ENCODE measurements at regions not wholly inside any gene's neighbourhood (a gene's known extent, or its start where the extent isn't known, plus 50 kb on each side); places are given as distances from the start of the nearest gene placed in this dataset.

DNA sequence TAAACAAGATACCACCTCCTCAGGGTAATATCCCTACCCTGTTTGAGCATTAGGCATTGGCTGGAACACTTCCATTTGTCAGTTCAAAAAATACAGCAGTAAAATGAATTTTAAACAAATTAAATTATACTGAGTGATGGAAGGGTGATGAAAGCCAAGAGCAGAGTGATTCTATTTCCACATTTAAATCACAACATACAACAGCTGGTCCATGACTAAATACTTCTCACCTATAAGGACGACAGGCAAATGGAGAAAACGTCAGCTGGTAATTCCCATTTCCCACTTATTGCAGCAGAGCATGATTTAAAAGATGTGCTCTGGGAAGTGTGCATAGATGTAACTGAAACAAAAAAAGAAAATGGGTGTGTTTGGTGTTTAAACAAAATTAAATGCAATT lies 543.6 kb upstream of the DAB2 start:
- Histone ChIP-seq H3K4ac (ENCODE audit: low read depth, low read length) (no peak overlapping the region), H2AFZ (ENCODE audit: low read length) (no peak overlapping the region), H3K9me3 (ENCODE audit: control insufficient read depth, low read depth, low read length) (no peaks in the 10 kb centered on the region), H3K56ac (ENCODE audit: insufficient read length, low read depth, low read length) (no peak overlapping the region), H2AK5ac (ENCODE audit: insufficient read length, low read length) (no peak overlapping the region), H3K4me1 (ENCODE audit: insufficient read depth, low read length) (no peaks in the 10 kb centered on the region), H3K23ac (ENCODE audit: insufficient read length, low read depth, low read length) (no peak overlapping the region), H3K27ac (ENCODE audit: insufficient read length, low read depth, low read length) (no peak overlapping the region), H3K4me2 (ENCODE audit: insufficient read depth, insufficient read length, low read length) (no peak overlapping the region), H4K91ac (ENCODE audit: insufficient read length, low read depth, low read length) (no peak overlapping the region), H3K14ac (ENCODE audit: insufficient read depth, low read length) (no peak overlapping the region), H3K23me2 (ENCODE audit: insufficient read length, low read depth, low read length, poor library complexity, severe bottlenecking) (no peaks in the 10 kb centered on the region), H3K27me3 (ENCODE audit: insufficient read depth, low read length) (no peaks in the 10 kb centered on the region), H4K20me1 (ENCODE audit: control insufficient read depth, insufficient read depth, insufficient read length) (no peaks in the 10 kb centered on the region), H3T11ph (ENCODE audit: low read length) (no peak overlapping the region), H2BK120ac (ENCODE audit: low read depth, low read length, poor library complexity, severe bottlenecking) (no peak overlapping the region), H3K79me2 (ENCODE audit: insufficient read depth, low read length) (no peaks in the 10 kb centered on the region), H4K5ac (ENCODE audit: insufficient read length, low read depth, low read length) (no peak overlapping the region), H2BK12ac (ENCODE audit: insufficient read length, low read depth, low read length) (no peak overlapping the region), H3K18ac (ENCODE audit: insufficient read length, low read depth, low read length) (no peak overlapping the region), H3K79me1 (ENCODE audit: insufficient read depth, low read depth, low read length, poor library complexity, severe bottlenecking) (no peaks in the 10 kb centered on the region), H4K8ac (replicated peaks; ENCODE audit: insufficient read length, low read depth, low read length) (no peak overlapping the region), H2BK5ac (ENCODE audit: insufficient read length, low read length) (no peak overlapping the region), H3K9ac (ENCODE audit: extremely low read depth, insufficient read length, low read length) (no peak overlapping the region), H2BK15ac (ENCODE audit: low read depth, low read length) (no peak overlapping the region), H2BK20ac (ENCODE audit: low read depth, low read length, poor library complexity, severe bottlenecking) (no peak overlapping the region)
- no peak for DNase-seq
- TF ChIP-seq, protein P1, sequence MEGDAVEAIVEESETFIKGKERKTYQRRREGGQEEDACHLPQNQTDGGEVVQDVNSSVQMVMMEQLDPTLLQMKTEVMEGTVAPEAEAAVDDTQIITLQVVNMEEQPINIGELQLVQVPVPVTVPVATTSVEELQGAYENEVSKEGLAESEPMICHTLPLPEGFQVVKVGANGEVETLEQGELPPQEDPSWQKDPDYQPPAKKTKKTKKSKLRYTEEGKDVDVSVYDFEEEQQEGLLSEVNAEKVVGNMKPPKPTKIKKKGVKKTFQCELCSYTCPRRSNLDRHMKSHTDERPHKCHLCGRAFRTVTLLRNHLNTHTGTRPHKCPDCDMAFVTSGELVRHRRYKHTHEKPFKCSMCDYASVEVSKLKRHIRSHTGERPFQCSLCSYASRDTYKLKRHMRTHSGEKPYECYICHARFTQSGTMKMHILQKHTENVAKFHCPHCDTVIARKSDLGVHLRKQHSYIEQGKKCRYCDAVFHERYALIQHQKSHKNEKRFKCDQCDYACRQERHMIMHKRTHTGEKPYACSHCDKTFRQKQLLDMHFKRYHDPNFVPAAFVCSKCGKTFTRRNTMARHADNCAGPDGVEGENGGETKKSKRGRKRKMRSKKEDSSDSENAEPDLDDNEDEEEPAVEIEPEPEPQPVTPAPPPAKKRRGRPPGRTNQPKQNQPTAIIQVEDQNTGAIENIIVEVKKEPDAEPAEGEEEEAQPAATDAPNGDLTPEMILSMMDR (conservative IDR thresholded peaks at IDR 0.05), result no peak
- H3K36me3 Mint-ChIP-seq (ENCODE audit: insufficient read depth in 1 of 3, low read depth in 3 of 3), result no peaks in the 10 kb centered on the region
- H3K4me1 Mint-ChIP-seq, result no peaks in the 10 kb centered on the region
- no peak overlapping the region for H3K4me3 Mint-ChIP-seq
- peaks cover 0 to 4% of the 10 kb centered on the region in 2 experiments; a peak in 2 of 5 replicates for H3K9me3 Mint-ChIP-seq
- WGBS (ENCODE audit: extremely low coverage, insufficient read length, low lambda C conversion rate), result no CpG with 5 or more reads among the region's 2 CpGs
- no peak overlapping the region for H3K27ac Mint-ChIP-seq
- no peaks in the 10 kb centered on the region for H3K27me3 Mint-ChIP-seq (ENCODE audit: low read depth)

Measured in H9 (cell line).